ENCODE measurements at regions not wholly inside any gene's neighbourhood (a gene's known extent, or its start where the extent isn't known, plus 50 kb on each side); places are given as distances from the start of the nearest gene placed in this dataset.
"Not testable (repeated sequence)": the region's sequence is repeated elsewhere in the genome, so short reads cannot be mapped to it uniquely, and the experiment has no call there.

DNA sequence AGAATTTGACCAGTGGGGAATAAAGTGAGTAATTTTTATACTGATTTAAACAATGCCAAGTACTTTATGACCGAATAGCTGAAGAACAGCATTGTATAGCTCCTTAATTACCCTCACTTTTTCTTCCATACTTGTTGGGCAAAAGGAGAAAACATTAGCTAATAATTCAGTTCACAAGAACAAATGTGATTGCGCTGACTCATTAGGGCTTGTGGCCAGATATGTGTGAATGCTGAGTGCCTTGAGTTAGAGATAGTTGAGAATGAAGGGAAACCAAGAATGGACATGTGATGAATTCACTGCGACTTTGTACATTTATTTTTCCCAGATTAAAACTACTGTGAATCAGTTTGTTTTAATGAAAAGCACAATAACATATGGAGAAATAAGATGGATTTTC lies 669.4 kb downstream of the TFAP2A start:
- TF ChIP-seq CTCF (IDR thresholded peaks at IDR 0.05; ENCODE audit: low read depth, low read length), result no peak
- no peak overlapping the region for H3K4me3 ChIP-seq (ENCODE audit: low read depth, low read length)

GRCh38 chr6:9744119-9744518 lies 670.8 kb downstream of the TFAP2A start:
- no peak overlapping the region for H3K4me3 ChIP-seq (ENCODE audit: low read depth, low read length)
- no peak for TF ChIP-seq CTCF (IDR thresholded peaks at IDR 0.05; ENCODE audit: low read depth, low read length)

DNA sequence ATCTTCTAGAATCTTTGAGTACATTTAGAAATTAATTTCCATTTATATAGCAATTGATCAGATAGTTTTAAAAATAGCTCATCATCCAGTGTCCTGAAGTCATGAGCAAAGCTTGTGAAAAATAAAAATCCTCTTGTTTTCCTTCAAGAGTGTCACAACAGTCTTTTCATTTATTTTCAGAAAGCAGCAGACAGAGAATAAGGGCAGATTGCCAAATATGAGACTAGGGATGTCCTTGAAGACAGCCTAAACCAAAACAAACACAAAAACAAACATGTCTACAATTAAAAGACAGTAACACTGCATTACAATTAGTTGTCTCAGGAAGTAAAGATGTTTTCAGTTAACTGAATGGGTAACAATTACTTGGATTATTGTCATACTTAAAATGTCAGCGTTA lies 682.8 kb downstream of the TFAP2A start:
- no peak overlapping the region for H3K4me3 ChIP-seq (ENCODE audit: low read depth, low read length)
- no peak for TF ChIP-seq CTCF (IDR thresholded peaks at IDR 0.05; ENCODE audit: low read depth, low read length)

DNA sequence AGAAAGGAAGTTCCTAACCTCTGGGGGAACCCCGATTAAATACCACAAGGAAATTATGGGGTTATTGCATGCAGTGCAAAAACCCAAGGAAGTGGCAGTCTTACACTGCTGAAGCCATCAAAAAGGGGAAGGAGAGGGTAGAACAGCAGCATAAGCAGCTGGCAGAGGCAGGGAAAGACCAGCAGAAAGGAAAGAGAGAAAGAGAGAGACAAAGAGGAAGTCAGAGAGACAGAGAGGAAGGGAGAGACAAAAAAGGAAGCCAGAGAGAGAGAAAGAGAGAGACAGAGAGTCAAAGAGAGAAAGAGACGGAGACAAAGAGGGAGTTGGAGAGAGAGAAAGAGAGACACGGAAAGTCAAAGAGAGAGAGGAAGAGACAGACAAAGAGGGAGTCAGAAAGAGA lies 689.1 kb downstream of the TFAP2A start:
- H3K4me3 ChIP-seq (ENCODE audit: low read depth, low read length), result not testable (repeated sequence)

GRCh38 chr6:9717568-9717967 lies 697.3 kb downstream of the TFAP2A start:
- no peak for TF ChIP-seq CTCF (IDR thresholded peaks at IDR 0.05; ENCODE audit: low read depth, low read length)
- no peak overlapping the region for H3K4me3 ChIP-seq (ENCODE audit: low read depth, low read length)

GRCh38 chr6:9711365-9711764 lies 703.5 kb downstream of the TFAP2A start:
- TF ChIP-seq CTCF (IDR thresholded peaks at IDR 0.05; ENCODE audit: low read depth, low read length), result no peak

DNA sequence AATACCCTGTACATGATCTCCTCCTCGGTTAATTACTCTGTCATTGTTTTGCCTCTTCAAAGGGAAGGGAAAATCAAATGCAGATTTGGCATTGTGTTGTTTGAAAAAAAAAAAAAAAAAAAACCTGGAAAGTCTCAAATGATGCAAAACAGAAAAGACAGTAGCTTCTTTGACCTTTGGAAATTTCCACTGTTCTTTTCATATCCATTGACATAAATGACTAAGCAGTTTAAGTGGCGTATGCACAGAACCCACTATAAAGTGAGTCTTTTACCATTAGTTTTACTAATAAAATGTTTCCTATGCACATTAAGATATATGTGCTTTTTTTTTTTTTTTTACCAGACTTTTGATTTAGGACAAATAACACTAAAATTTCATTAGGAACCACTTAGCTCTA lies 704.3 kb downstream of the TFAP2A start:
- no peak overlapping the region for H3K4me3 ChIP-seq (ENCODE audit: low read depth, low read length)
- no peak for TF ChIP-seq CTCF (IDR thresholded peaks at IDR 0.05; ENCODE audit: low read depth, low read length)

More at GRCh38 chr6:9711365-9711764, 703.5 kb downstream of the TFAP2A start:
- no peak overlapping the region for H3K4me3 ChIP-seq (ENCODE audit: low read depth, low read length)

GRCh38 chr6:9708600-9708999 lies 706.3 kb downstream of the TFAP2A start:
- no peak for TF ChIP-seq CTCF (IDR thresholded peaks at IDR 0.05; ENCODE audit: low read depth, low read length)

More at GRCh38 chr6:9708600-9708999, 706.3 kb downstream of the TFAP2A start:
- no peak overlapping the region for H3K4me3 ChIP-seq (ENCODE audit: low read depth, low read length)

Measured in WI38 (cell line).